Uterus (tissue), 2 donors: ENCODE measurements at regions not wholly inside any gene's neighbourhood (a gene's known extent, or its start where the extent isn't known, plus 50 kb on each side); places are given as distances from the start of the nearest gene placed in this dataset.

Experiments
- POLR2A ChIP-seq, 2 donors: fragments of 450-650 bp; IDR thresholded peaks; one replicate each; pipeline ENCODE4 v1.6.1; 2016; ENCODE audit warnings: antibody characterized with exemption in 2 of 2, mild to moderate bottlenecking in 1 of 2, moderate library complexity in 1 of 2
- TF ChIP-seq, protein P1 (sequence below), 4 experiments: fragments of 200-600 bp in 2 of 4; fragments of 450-650 bp in 2 of 4; sonication (generic) in 2 of 4; IDR thresholded peaks; one replicate each; pipeline ENCODE4 v1.5.1; 2016 to 2019; ENCODE audit warnings: antibody characterized with exemption in 4 of 4, mild to moderate bottlenecking in 2 of 4, moderate library complexity in 1 of 4

DNA sequence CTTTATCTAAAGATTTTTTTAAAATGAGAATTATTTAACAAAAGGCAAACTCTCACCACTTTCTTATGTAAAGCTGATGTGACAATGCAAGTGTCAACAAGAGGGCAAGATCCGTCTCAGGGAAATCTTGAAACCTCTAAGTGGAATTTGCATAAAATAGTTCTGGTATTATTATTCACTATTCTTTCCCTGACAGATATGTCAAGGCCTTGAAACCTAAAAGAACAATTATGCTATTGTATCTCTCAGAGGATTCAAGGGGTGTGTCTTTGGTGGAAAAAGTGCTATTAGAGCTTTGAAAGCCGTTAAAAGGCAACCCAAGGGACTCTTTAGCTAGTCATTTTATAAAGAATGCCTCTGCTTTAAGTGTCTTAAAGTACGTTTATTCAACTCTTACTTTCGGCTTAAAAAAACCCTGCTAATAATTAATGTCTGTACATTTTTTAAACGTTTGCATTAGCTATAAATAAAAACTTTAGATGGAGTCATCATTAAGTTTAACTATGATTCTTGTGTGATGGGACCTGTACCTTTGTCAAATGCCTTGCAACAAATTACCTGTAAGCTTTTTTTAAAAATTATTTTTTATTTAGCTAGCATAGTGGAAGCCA is 585.5 kb downstream of the VRK1 start:
- TF ChIP-seq, protein P1, sequence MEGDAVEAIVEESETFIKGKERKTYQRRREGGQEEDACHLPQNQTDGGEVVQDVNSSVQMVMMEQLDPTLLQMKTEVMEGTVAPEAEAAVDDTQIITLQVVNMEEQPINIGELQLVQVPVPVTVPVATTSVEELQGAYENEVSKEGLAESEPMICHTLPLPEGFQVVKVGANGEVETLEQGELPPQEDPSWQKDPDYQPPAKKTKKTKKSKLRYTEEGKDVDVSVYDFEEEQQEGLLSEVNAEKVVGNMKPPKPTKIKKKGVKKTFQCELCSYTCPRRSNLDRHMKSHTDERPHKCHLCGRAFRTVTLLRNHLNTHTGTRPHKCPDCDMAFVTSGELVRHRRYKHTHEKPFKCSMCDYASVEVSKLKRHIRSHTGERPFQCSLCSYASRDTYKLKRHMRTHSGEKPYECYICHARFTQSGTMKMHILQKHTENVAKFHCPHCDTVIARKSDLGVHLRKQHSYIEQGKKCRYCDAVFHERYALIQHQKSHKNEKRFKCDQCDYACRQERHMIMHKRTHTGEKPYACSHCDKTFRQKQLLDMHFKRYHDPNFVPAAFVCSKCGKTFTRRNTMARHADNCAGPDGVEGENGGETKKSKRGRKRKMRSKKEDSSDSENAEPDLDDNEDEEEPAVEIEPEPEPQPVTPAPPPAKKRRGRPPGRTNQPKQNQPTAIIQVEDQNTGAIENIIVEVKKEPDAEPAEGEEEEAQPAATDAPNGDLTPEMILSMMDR (IDR thresholded peaks at IDR 0.05) = no peak
- TF ChIP-seq POLR2A (IDR thresholded peaks at IDR 0.05) = no peak
